IPS-18a (cell line): ENCODE measurements at regions not wholly inside any gene's neighbourhood (a gene's known extent, or its start where the extent isn't known, plus 50 kb on each side); places are given as distances from the start of the nearest gene placed in this dataset.
"Not testable (repeated sequence)": the region's sequence is repeated elsewhere in the genome, so short reads cannot be mapped to it uniquely, and the experiment has no call there.

ENCODE experiments used
- H3K27ac ChIP-seq: one replicate; pipeline ENCODE4 v1.5.1; 2013; ENCODE audit warnings: low read length
- H3K27me3 ChIP-seq: one replicate; pipeline ENCODE4 v1.6.1; 2013; ENCODE audit warnings: mild to moderate bottlenecking, low read length; ENCODE audit not compliant: control insufficient read depth, insufficient read depth
- H3K36me3 ChIP-seq: one replicate; pipeline ENCODE4 v1.6.1; 2013; ENCODE audit warnings: low read depth, low read length; ENCODE audit not compliant: control insufficient read depth
- H3K4me1 ChIP-seq: one replicate; pipeline ENCODE4 v1.6.1; 2013; ENCODE audit warnings: low read depth, low read length; ENCODE audit not compliant: control insufficient read depth
- H3K4me3 ChIP-seq: one replicate; pipeline ENCODE4 v1.5.1; 2013; ENCODE audit warnings: low read length
- H3K9ac ChIP-seq: one replicate; pipeline ENCODE4 v1.6.1; 2013; ENCODE audit warnings: mild to moderate bottlenecking, low read length, moderate library complexity
- H3K9me3 ChIP-seq: one replicate; pipeline ENCODE4 v1.6.1; 2013; ENCODE audit warnings: low read depth, low read length; ENCODE audit not compliant: control insufficient read depth

- Histone ChIP-seq H3K36me3 (no peaks in the 10 kb centered on the region), H3K9me3 (no peaks in the 10 kb centered on the region), H3K27ac (no peak overlapping the region), H3K27me3 (no peaks in the 10 kb centered on the region), H3K9ac (no peak overlapping the region), H3K4me1 (peaks cover 12% of the 10 kb centered on the region), H3K4me3 (no peak overlapping the region)
Observed at GRCh38 chr1:21385022-21385421, 54.9 kb upstream of the NBPF3 start.

GRCh38 chr1:21384620-21385019 is 55.3 kb upstream of the NBPF3 start:
- H3K27me3 ChIP-seq: no peaks in the 10 kb centered on the region
- no peak overlapping the region for H3K27ac ChIP-seq
- no peaks in the 10 kb centered on the region for H3K9me3 ChIP-seq
- no peak overlapping the region for H3K4me3 ChIP-seq
- H3K9ac ChIP-seq: no peak overlapping the region
- no peaks in the 10 kb centered on the region for H3K36me3 ChIP-seq
- peaks cover 12% of the 10 kb centered on the region for H3K4me1 ChIP-seq

- H3K4me3 ChIP-seq: no peak overlapping the region
- no peaks in the 10 kb centered on the region for H3K36me3 ChIP-seq
- no peak overlapping the region for H3K9ac ChIP-seq
- H3K27ac ChIP-seq: no peak overlapping the region
- peaks cover 12% of the 10 kb centered on the region for H3K4me1 ChIP-seq
- H3K27me3 ChIP-seq: no peaks in the 10 kb centered on the region
- no peaks in the 10 kb centered on the region for H3K9me3 ChIP-seq
Observed at GRCh38 chr1:21383785-21384401, 56.0 kb upstream of the NBPF3 start.

- Histone ChIP-seq H3K36me3 (no peaks in the 10 kb centered on the region), H3K4me3 (no peak overlapping the region), H3K27me3 (no peaks in the 10 kb centered on the region), H3K9ac (no peak overlapping the region), H3K9me3 (no peaks in the 10 kb centered on the region), H3K4me1 (peaks cover 12% of the 10 kb centered on the region), H3K27ac (no peak overlapping the region)
Observed at GRCh38 chr1:21381354-21381753, 58.6 kb upstream of the NBPF3 start.

GRCh38 chr1:21380147-21380546 is 59.8 kb upstream of the NBPF3 start:
- H3K27me3 ChIP-seq, H3K4me3 ChIP-seq, H3K27ac ChIP-seq, H3K36me3 ChIP-seq, H3K9ac ChIP-seq, H3K9me3 ChIP-seq: not testable (repeated sequence)
- peaks cover 11% of the 10 kb centered on the region for H3K4me1 ChIP-seq

GRCh38 chr1:21379571-21379970 is 60.4 kb upstream of the NBPF3 start:
- H3K27me3 ChIP-seq: no peaks in the 10 kb centered on the region
- no peaks in the 10 kb centered on the region for H3K9me3 ChIP-seq

GRCh38 chr1:21378705-21379494 is 61.0 kb upstream of the NBPF3 start:
- no peak overlapping the region for H3K27ac ChIP-seq
- H3K36me3 ChIP-seq: no peaks in the 10 kb centered on the region
- H3K4me3 ChIP-seq: no peak overlapping the region
- H3K9me3 ChIP-seq: no peaks in the 10 kb centered on the region
- H3K27me3 ChIP-seq: no peaks in the 10 kb centered on the region
- peaks cover 6% of the 10 kb centered on the region for H3K4me1 ChIP-seq
- no peak overlapping the region for H3K9ac ChIP-seq

More at GRCh38 chr1:21379571-21379970, 60.4 kb upstream of the NBPF3 start:
- Histone ChIP-seq H3K4me1 (peaks cover 7% of the 10 kb centered on the region), H3K27ac (no peak overlapping the region), H3K9ac (no peak overlapping the region), H3K36me3 (no peaks in the 10 kb centered on the region), H3K4me3 (no peak overlapping the region)

- no peaks in the 10 kb centered on the region for H3K9me3 ChIP-seq
- no peaks in the 10 kb centered on the region for H3K27me3 ChIP-seq
- H3K27ac ChIP-seq: no peak overlapping the region
- H3K36me3 ChIP-seq: no peaks in the 10 kb centered on the region
- H3K4me3 ChIP-seq: no peak overlapping the region
- no peak overlapping the region for H3K9ac ChIP-seq
- H3K4me1 ChIP-seq: no peaks in the 10 kb centered on the region
Observed at GRCh38 chr1:21372383-21372782, 67.6 kb upstream of the NBPF3 start.

GRCh38 chr1:21369905-21370304 is 70.0 kb upstream of the NBPF3 start:
- Histone ChIP-seq H3K27ac (no peak overlapping the region), H3K9me3 (no peaks in the 10 kb centered on the region), H3K4me1 (no peaks in the 10 kb centered on the region), H3K27me3 (no peaks in the 10 kb centered on the region), H3K4me3 (no peak overlapping the region), H3K9ac (no peak overlapping the region), H3K36me3 (no peaks in the 10 kb centered on the region)

- no peak overlapping the region for H3K27ac ChIP-seq
- H3K9ac ChIP-seq: no peak overlapping the region
- H3K27me3 ChIP-seq: no peaks in the 10 kb centered on the region
- no peaks in the 10 kb centered on the region for H3K9me3 ChIP-seq
- H3K36me3 ChIP-seq: no peaks in the 10 kb centered on the region
- no peak overlapping the region for H3K4me3 ChIP-seq
- no peaks in the 10 kb centered on the region for H3K4me1 ChIP-seq
Observed at GRCh38 chr1:21368515-21369289, 71.2 kb upstream of the NBPF3 start.

GRCh38 chr1:21367973-21368514 is 71.9 kb upstream of the NBPF3 start:
- not testable (repeated sequence) for H3K9me3 ChIP-seq, H3K27me3 ChIP-seq, H3K4me3 ChIP-seq, H3K9ac ChIP-seq, H3K36me3 ChIP-seq, H3K4me1 ChIP-seq, H3K27ac ChIP-seq
